GM23338 (cell line): ENCODE measurements at regions not wholly inside any gene's neighbourhood (a gene's known extent, or its start where the extent isn't known, plus 50 kb on each side); places are given as distances from the start of the nearest gene placed in this dataset.
"Not testable (repeated sequence)": the region's sequence is repeated elsewhere in the genome, so short reads cannot be mapped to it uniquely, and the experiment has no call there.

Source experiments
- ATAC-seq: fragments of 200-7000 bp; cut with Tn5 transposase; 3 replicates; pipeline ENCODE4 v1.9.1; 2020
- DNase-seq: peaks from one replicate; pipeline ENCODE4 v3.0.0-alpha.2; 2015; ENCODE audit warnings: low spot score
- H2AFZ ChIP-seq: fragments of 200-600 bp; sonication (generic); 2 replicates; pipeline ENCODE4 v1.8.0; 2016; ENCODE audit warnings: antibody characterized with exemption, mild to moderate bottlenecking, moderate library complexity
- H3F3A ChIP-seq: fragments of 200-600 bp; sonication (generic); replicated peaks from 2 replicates; pipeline ENCODE4 v1.8.0; 2017; ENCODE audit warnings: antibody characterized with exemption, mixed run types, low read depth
- H3K27ac ChIP-seq: fragments of 200-600 bp; sonication (generic); 2 replicates; pipeline ENCODE4 v1.6.1; 2016; ENCODE audit warnings: low read depth
- H3K27me3 ChIP-seq: fragments of 200-600 bp; sonication (generic); 2 replicates; pipeline ENCODE4 v1.8.0; 2016; ENCODE audit warnings: mild to moderate bottlenecking, mixed run types, moderate library complexity; ENCODE audit not compliant: insufficient read depth
- H3K36me3 ChIP-seq: fragments of 200-600 bp; sonication (generic); 2 replicates; pipeline ENCODE4 v1.8.0; 2016; ENCODE audit warnings: mild to moderate bottlenecking; ENCODE audit not compliant: insufficient read depth
- H3K4me1 ChIP-seq: fragments of 200-600 bp; sonication (generic); 2 replicates; pipeline ENCODE4 v1.8.0; 2016; ENCODE audit warnings: mild to moderate bottlenecking, moderate library complexity; ENCODE audit not compliant: insufficient read depth
- H3K4me2 ChIP-seq: fragments of 200-600 bp; sonication (generic); 2 replicates; pipeline ENCODE4 v1.7.1; 2017; ENCODE audit warnings: mixed run types
- H3K4me3 ChIP-seq: fragments of 200-600 bp; sonication (generic); 2 replicates; pipeline ENCODE4 v1.6.1; 2016; ENCODE audit warnings: mixed run types
- H3K79me2 ChIP-seq: fragments of 200-600 bp; sonication (generic); replicated peaks from 2 replicates; pipeline ENCODE4 v1.8.0; 2017; ENCODE audit warnings: mild to moderate bottlenecking; ENCODE audit not compliant: insufficient read depth
- H3K9me2 ChIP-seq: fragments of 200-600 bp; sonication (generic); 2 replicates; pipeline ENCODE4 v1.8.0; 2017; ENCODE audit not compliant: insufficient read depth
- H4K20me1 ChIP-seq: fragments of 200-600 bp; sonication (generic); replicated peaks from 2 replicates; pipeline ENCODE4 v1.8.0; 2017; ENCODE audit warnings: mild to moderate bottlenecking; ENCODE audit not compliant: insufficient read depth
- H3K27ac Mint-ChIP-seq: 2 replicates; pipeline ENCODE4 v1.8.0; 2020; ENCODE audit warnings: inconsistent platforms, mild to moderate bottlenecking, moderate library complexity, mixed read lengths
- H3K27me3 Mint-ChIP-seq: 3 replicates; pipeline ENCODE4 v1.8.0; 2022; ENCODE audit warnings: low read depth, mild to moderate bottlenecking, moderate library complexity, mixed read lengths, inconsistent platforms; ENCODE audit not compliant: insufficient read depth, poor library complexity
- H3K36me3 Mint-ChIP-seq: 3 replicates; pipeline ENCODE4 v1.8.0; 2021; ENCODE audit warnings: low read depth, mild to moderate bottlenecking, inconsistent platforms, moderate library complexity, mixed read lengths
- H3K4me1 Mint-ChIP-seq: 3 replicates; pipeline ENCODE4 v1.8.0; 2020; ENCODE audit warnings: mild to moderate bottlenecking, inconsistent platforms, mixed read lengths
- H3K4me3 Mint-ChIP-seq: 3 replicates; pipeline ENCODE4 v1.8.0; 2021; ENCODE audit warnings: moderate library complexity, mild to moderate bottlenecking, inconsistent platforms, mixed read lengths
- H3K9me3 Mint-ChIP-seq: 3 replicates; pipeline ENCODE4 v1.8.0; 2020; ENCODE audit warnings: moderate library complexity, mild to moderate bottlenecking, inconsistent platforms, mixed read lengths
- CTCF ChIP-seq, 2 experiments: fragments of 200-600 bp in 1 of 2; sonication (generic) in 1 of 2; conservative IDR thresholded peaks; 2 replicates each; pipeline versions ENCODE4 v1.5.1 to v1.6.1; 2016 to 2017; ENCODE audit warnings: antibody characterized with exemption in 2 of 2, low read depth in 2 of 2, mild to moderate bottlenecking in 2 of 2, moderate library complexity in 1 of 2
- EZH2 ChIP-seq: fragments of 200-600 bp; sonication (generic); IDR thresholded peaks from one replicate; pipeline ENCODE4 v1.8.0; 2017; ENCODE audit warnings: antibody characterized with exemption, mild to moderate bottlenecking, low read depth; ENCODE audit not compliant: unreplicated experiment
- JUNB ChIP-seq: IDR thresholded peaks from one replicate; pipeline ENCODE4 v1.6.1; 2016; ENCODE audit warnings: antibody characterized with exemption; ENCODE audit not compliant: unreplicated experiment
- POLR2AphosphoS5 ChIP-seq: IDR thresholded peaks from 2 replicates; pipeline ENCODE4 v1.6.1; 2016; ENCODE audit warnings: antibody characterized with exemption, low read depth
- REST ChIP-seq: IDR thresholded peaks from one replicate; pipeline ENCODE4 v1.6.1; 2018; ENCODE audit warnings: antibody characterized with exemption; ENCODE audit not compliant: unreplicated experiment
- STAT1 ChIP-seq: IDR thresholded peaks from one replicate; pipeline ENCODE4 v1.6.1; 2016; ENCODE audit warnings: antibody characterized with exemption; ENCODE audit not compliant: unreplicated experiment

GRCh38 chr3:140871022-140871421, 70.6 kb upstream of the SLC25A36 start:
- ATAC-seq: no peak
- Mint-ChIP-seq H3K36me3 (peaks cover 4% of the 10 kb centered on the region; the same call in 2 of the 3 replicates), H3K27me3 (peaks cover 3% of the 10 kb centered on the region)

GRCh38 chr3:140872165-140872564, 69.5 kb upstream of the SLC25A36 start:
- not testable (repeated sequence) for H3K27me3 Mint-ChIP-seq, H3K36me3 ChIP-seq, H3K9me2 ChIP-seq, H3K4me1 ChIP-seq, H3K27ac Mint-ChIP-seq, H3F3A ChIP-seq, H3K4me3 ChIP-seq, H3K27me3 ChIP-seq, H4K20me1 ChIP-seq, H3K4me3 Mint-ChIP-seq, ATAC-seq, H3K9me3 Mint-ChIP-seq, H3K79me2 ChIP-seq, H2AFZ ChIP-seq, H3K4me2 ChIP-seq, DNase-seq, H3K27ac ChIP-seq, H3K36me3 Mint-ChIP-seq, H3K4me1 Mint-ChIP-seq

More at GRCh38 chr3:140871022-140871421, 70.6 kb upstream of the SLC25A36 start:
- no peaks in the 10 kb centered on the region for H3K79me2 ChIP-seq
- no peak for TF ChIP-seq JUNB
- H3K9me2 ChIP-seq: peaks cover 3% of the 10 kb centered on the region; the same call in 1 of the 2 replicates
- H3K4me2 ChIP-seq: no peak overlapping the region
- H3K4me1 ChIP-seq: no peaks in the 10 kb centered on the region
- H3K4me3 ChIP-seq: no peak overlapping the region
- H2AFZ ChIP-seq: no peak overlapping the region
- peaks cover 8% of the 10 kb centered on the region; the same call in 2 of the 3 replicates for H3K9me3 Mint-ChIP-seq
- no peaks in the 10 kb centered on the region for H3F3A ChIP-seq
- no peak overlapping the region for H3K27ac ChIP-seq
- peaks cover 9% of the 10 kb centered on the region for H3K4me1 Mint-ChIP-seq
- DNase-seq: no peak
- no peaks in the 10 kb centered on the region for H3K36me3 ChIP-seq
- H3K4me3 Mint-ChIP-seq: no peak overlapping the region
- no peaks in the 10 kb centered on the region for H4K20me1 ChIP-seq
- H3K27ac Mint-ChIP-seq: no peak overlapping the region
- no peaks in the 10 kb centered on the region for H3K27me3 ChIP-seq

GRCh38 chr3:140883428-140884040, 58.1 kb upstream of the SLC25A36 start:
- Histone ChIP-seq H3K79me2 (no peaks in the 10 kb centered on the region), H2AFZ (no peak overlapping the region), H3K27ac (no peak overlapping the region), H3K4me1 (no peaks in the 10 kb centered on the region), H3F3A (no peaks in the 10 kb centered on the region), H3K9me2 (peaks cover 13% of the 10 kb centered on the region; the same call in 1 of the 2 replicates), H3K4me3 (no peak overlapping the region), H3K27me3 (no peaks in the 10 kb centered on the region), H3K36me3 (no peaks in the 10 kb centered on the region), H3K4me2 (no peak overlapping the region), H4K20me1 (no peaks in the 10 kb centered on the region)
- peaks cover 3% of the 10 kb centered on the region for H3K27me3 Mint-ChIP-seq
- peaks cover 35% of the 10 kb centered on the region; the same call in 2 of the 3 replicates for H3K36me3 Mint-ChIP-seq
- H3K9me3 Mint-ChIP-seq: peaks cover 44% of the 10 kb centered on the region
- H3K27ac Mint-ChIP-seq: no peak overlapping the region
- TF ChIP-seq CTCF (conservative IDR thresholded peaks at IDR 0.05; ENCODE audit: low read depth in 2 of 2) (no peak), STAT1 (no peak), EZH2 (no peak), POLR2AphosphoS5 (no peak), REST (no peak)
- no peak overlapping the region for H3K4me3 Mint-ChIP-seq
- ATAC-seq: no peak
- no peaks in the 10 kb centered on the region for H3K4me1 Mint-ChIP-seq
- DNase-seq: no peak

- H3K4me1 Mint-ChIP-seq, H3K9me2 ChIP-seq, H3K36me3 ChIP-seq, H3K4me3 Mint-ChIP-seq, H2AFZ ChIP-seq, H3K27me3 Mint-ChIP-seq, H3K27me3 ChIP-seq, H3F3A ChIP-seq, H3K79me2 ChIP-seq, DNase-seq, H4K20me1 ChIP-seq, ATAC-seq, H3K27ac Mint-ChIP-seq, H3K4me1 ChIP-seq, H3K27ac ChIP-seq, H3K4me3 ChIP-seq, H3K4me2 ChIP-seq: not testable (repeated sequence)
- Mint-ChIP-seq H3K9me3 (peaks cover 37% of the 10 kb centered on the region), H3K36me3 (peaks cover 30% of the 10 kb centered on the region; the same call in 2 of the 3 replicates)
Observed at GRCh38 chr3:140885697-140886096, 55.9 kb upstream of the SLC25A36 start.
